Activated CD4-positive, alpha-beta T cell treated with anti-CD3 and anti-CD28 coated beads, Interleukin-2, amount 50 U/mL, for 16 hours (primary cell): ENCODE measurements at regions not wholly inside any gene's neighbourhood (a gene's known extent, or its start where the extent isn't known, plus 50 kb on each side); places are given as distances from the start of the nearest gene placed in this dataset.
"Not testable (repeated sequence)": the region's sequence is repeated elsewhere in the genome, so short reads cannot be mapped to it uniquely, and the experiment has no call there.

Experiments used
- DNase-seq: peaks from one replicate; pipeline ENCODE4 v3.0.0-alpha.2; 2020

- no peak for DNase-seq
Observed at GRCh38 chr7:86592185-86592584, 51.5 kb upstream of the GRM3 start.

DNA sequence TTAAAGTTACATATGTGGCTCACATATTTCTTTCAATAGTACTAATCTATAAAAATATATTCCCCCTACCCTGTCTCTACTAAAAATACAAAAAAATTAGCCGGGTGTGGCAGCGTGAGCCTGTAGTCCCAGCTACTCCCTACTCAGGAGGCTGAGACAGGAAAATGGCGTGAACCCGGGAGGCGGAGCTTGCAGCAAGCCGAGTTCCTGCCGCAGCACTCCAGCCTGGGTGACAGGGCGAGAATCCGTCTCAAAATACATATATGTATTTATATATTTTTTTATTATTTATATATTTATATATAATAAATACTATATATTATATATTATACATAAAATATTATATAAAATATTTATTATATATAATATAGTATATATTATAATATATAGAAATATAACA lies 69.7 kb upstream of the GRM3 start:
- no peak for DNase-seq

DNA sequence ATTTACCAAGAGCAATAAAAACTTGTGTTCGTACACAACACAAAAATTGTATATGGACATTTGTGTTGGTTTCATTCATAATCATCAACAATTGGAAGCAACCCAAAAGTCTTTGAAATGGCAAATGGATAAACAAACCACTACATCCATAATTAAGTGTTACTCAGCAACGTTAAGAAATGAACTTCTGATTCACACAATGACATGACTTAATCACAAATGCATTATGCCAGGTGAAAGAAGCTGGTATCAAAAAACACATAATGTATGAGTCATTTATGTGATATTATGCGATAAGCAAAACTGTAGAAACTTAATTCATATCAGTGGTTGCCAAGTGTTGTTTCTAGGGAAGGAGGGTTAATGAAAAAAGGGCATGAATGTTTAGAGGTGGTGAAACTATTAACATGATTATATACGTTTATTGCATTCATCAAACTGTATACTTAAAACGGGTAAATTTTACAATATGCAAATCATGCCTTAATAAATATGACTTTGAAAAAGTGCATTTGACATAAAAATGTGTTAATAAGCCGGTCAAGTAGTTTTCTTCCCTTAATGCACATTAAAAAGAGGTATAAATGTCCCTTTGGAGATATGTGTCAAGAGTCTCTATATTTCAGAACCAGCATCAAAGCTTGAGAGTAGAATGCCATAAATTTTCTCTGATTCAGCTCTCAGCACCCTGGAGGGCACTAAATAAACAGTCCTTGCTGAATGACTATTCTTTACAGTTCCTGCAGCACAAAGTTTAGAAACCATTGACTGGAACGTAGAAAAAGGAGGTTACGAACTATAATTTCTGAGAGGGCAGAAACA lies 84.8 kb upstream of the GRM3 start:
- no peak for DNase-seq

DNA sequence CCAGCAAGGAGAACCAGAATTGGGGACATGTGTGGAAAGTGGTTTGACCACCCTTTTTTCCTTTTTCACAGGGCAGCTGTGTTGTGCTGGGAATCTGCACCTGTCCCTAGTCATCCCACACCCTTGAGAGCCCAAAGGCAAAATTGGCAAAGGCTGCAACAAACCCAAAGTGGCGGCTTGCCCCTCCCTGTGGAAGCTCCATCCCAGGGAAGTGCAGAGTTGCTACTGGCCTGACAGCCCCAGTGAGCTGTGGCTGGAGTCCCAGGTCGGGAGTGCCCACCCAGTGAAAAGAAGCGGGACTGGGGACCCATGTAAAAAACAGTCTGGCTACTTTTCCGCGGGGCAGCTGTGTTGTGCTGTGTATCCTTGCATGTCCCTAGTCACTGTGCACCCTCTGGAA lies 109.1 kb upstream of the GRM3 start:
- no peak for DNase-seq

DNA sequence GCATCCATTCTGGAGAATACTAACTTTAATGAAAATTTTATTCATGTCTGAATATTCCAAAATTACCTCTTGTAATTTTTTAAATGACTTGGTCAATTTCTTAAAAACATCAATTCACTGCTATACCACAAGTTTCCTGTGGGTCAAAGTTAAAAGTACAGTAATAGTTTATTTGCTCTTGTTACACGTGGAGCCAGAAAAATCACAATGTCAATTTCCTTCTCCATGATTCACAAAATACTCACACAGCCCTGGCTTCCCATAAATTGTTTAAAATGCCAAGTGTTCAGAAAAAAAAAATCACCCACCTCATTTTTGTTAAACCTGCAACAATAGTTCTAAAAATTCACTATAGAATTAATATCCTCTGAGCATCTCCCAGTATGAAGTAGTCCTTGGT lies 139.5 kb upstream of the GRM3 start:
- no peak for DNase-seq

DNA sequence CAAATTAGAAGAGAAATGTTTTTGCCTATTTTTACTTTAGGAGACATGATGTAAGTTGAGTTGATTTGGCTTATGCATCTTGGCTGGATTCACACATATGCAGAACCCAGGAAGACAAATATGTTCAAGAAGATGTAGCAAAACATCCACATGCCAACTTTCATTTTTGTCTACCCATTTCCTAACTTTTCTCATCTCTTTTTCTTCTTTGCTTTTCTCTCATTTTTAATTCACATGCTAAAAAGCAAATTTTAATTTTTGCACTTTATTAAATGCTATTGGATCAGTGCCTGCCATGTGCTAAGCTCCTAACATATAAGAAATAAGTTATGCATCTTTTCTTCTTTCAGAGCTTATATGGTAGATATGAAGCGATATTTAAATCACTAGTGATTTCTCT lies 143.7 kb upstream of the GRM3 start:
- no peak for DNase-seq

- no peak for DNase-seq
Observed at GRCh38 chr7:86485827-86486226, 157.9 kb upstream of the GRM3 start.

DNA sequence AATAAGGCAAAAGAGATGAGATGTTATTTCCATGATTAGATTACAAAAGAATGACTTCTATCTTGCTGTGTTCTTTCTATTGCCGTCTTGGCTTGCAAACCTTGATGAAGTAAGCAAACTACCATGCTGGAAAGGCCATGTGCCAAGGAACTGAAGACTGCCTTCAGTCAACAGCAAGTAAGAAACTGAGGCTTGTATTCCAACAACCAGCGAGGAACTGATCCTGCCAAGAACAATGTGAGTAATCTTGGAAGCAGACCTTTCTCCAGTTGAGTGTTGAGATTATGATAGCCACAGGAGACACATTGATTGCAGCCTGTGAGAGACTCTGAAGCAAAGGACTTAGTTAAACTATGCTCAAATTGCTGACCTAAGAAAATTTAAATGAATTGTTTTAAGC lies 164.6 kb upstream of the GRM3 start:
- DNase-seq, result no peak

DNA sequence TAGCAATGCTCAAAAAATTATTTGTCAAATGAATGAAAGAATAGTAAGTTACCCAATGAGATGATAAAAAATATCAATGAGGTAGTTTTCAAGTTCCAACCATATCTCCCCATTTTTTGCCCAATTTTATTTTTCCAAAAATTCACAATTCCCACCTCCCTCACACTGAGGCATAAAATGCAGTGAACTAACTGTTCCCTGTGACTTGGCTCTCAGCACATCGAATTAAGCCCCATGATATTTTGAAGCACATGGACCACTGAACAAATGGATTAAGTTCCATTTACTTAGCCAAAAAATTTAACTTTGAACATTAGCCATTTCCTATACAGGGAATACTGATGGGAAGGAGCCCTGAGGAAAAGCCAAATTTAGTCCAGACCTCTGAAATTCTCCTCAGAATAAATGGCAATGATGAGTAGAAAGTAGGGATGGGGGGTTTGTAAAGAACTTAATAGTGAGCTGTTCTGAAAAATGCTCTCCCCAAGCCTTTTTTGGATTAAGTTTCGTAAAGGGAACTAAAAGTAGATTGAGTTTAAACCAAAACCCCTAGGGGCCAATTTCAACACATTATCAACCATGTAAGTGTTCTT lies 166.3 kb upstream of the GRM3 start:
- no peak for DNase-seq

GRCh38 chr7:86470763-86471162 lies 172.9 kb upstream of the GRM3 start:
- DNase-seq, result no peak

DNA sequence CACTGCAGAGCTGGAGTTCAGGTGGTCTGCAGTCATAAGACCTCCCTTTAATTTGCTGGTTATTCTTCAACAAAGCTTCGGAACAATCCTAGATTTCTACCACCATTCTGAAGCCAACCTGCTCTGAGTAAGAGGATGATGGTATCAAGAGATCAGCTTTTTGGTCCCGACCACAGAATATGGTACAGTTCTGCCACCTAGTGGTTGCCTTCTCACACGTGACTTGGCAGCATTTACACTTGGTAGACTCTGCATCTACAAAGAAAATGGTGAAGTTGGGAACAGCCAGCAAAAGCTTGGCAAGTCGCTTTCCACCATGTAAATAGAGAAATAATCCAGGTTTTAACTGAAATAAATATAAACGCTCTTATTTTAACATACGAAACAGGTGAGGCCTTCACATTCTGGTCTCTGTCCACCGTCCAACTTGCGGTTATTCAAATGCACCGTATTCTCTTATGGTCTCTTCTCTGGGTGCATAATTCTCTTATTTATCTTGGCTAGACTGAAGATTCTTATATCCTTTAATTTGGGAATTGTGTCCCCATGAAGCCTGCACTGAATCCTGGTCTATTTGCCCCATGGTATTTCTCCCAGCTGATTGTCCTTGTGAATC lies 173.9 kb upstream of the GRM3 start:
- DNase-seq, result peak; percentile 67

- no peak for DNase-seq
Observed at GRCh38 chr7:86454753-86455152, 189.0 kb upstream of the GRM3 start.

DNA sequence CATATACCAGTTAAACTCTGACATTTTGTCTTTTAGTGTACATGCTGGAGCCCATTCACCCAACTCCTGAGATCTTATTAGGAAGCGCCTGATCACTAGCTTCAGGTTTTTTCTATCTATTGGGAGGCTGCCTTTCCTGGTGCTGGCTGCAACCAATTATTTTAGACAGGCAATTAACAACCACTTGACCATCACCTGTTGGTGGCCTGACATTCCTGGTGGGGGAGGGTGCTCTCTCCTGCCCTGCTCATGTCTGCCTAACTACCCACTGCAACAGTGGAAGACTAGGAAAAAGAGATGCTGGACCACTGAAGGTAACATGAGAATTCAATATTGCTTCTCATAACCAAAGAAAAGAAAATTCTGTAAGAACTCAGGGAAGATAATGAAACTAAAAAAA lies 190.3 kb upstream of the GRM3 start:
- DNase-seq, result no peak

DNA sequence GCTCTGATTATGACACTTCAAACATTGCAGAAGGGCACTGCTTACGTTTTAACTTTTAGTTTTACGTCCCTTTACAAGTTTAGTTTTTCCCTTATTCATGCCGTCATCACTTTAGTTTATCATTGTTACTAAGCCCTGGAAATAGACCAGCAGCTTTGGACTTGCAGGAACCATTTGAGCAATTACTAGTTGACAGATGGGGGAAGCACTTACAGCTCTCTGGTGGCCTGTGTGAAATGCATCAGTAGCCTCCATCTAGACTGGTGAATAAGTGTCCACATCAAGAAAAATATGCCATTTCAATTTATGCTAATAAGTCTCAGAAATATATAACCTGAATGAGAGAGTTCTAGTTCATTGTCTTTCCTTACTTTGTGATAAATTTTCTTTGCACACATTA lies 194.9 kb upstream of the GRM3 start:
- no peak for DNase-seq

GRCh38 chr7:86445285-86445684 lies 198.4 kb upstream of the GRM3 start:
- DNase-seq, result no peak

- DNase-seq, result no peak
Observed at GRCh38 chr7:86444245-86444644, 199.5 kb upstream of the GRM3 start.

- not testable (repeated sequence) for DNase-seq
Observed at GRCh38 chr7:86440420-86440819, 203.3 kb upstream of the GRM3 start.

GRCh38 chr7:86437951-86438450 lies 205.7 kb upstream of the GRM3 start:
- DNase-seq, result no peak

DNA sequence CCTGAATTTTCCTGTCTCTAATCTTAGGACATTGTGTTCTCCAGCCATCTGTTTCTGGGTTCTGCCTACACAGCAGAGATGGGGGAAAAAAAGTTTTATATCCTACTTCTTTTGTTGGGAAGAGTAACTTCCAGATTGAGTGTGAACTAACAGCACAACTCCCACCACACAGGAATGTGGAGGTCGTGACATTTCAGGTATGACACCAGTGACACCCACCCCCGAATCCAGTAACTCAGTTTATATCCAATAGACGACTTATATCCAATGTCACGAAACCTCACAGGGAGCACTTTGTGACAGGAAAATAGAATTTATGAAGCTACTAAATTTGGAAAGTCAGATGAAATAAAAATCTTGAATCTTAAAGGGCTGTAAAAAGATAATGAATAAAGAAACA lies 211.9 kb upstream of the GRM3 start:
- DNase-seq, result no peak

- DNase-seq, result no peak
Observed at GRCh38 chr7:86411814-86412213, 231.9 kb upstream of the GRM3 start.

GRCh38 chr7:86407291-86407690 lies 236.4 kb upstream of the GRM3 start:
- no peak for DNase-seq

DNA sequence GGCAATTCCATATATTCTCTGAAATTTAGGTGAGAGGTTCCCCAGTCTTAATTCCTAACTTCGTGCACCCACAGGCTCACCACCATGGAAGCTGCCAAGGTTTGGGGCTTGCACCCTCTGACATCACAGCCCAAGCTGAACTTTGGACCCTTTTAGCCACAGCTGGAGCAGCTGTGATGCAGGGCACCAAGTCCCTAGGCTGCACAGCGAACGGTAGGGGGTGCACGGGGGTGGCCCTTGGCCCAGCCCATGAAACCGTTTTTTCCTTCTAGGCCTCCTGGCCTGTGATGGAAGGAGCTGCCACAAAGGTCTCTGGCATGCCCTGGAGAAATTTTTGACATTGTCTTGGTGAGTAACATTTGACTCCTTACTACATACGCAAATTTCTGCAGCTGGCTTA lies 251.9 kb upstream of the GRM3 start:
- no peak for DNase-seq

DNA sequence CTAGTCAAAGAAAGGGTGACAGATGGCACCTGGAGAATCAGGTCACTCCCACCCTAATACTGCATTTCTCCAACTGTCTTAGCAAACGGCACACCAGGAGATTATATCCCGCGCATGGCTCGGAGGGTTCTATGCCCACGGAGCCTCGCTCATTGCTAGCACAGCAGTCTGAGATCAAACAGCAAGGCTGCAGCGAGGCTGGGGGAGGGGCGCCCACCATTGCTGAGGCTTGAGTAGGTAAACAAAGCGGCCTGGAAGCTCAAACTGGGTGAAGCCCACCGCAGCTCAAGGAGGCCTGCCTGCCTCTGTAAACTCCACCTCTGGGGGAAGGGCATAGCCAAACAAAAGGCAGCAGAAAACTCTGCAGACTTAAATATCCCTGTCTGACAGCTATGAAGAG lies 268.1 kb upstream of the GRM3 start:
- not testable (repeated sequence) for DNase-seq

GRCh38 chr7:86372262-86372661 lies 271.4 kb upstream of the GRM3 start:
- DNase-seq, result no peak
